DOHH2 (cell line): ENCODE measurements at regions not wholly inside any gene's neighbourhood (a gene's known extent, or its start where the extent isn't known, plus 50 kb on each side); places are given as distances from the start of the nearest gene placed in this dataset.

Experiments
- EZH2phosphoT487 ChIP-seq: fragments of 200-600 bp; sonication (generic); IDR thresholded peaks from 2 replicates; pipeline ENCODE4 v1.6.1; 2017; ENCODE audit warnings: borderline replicate concordance, mild to moderate bottlenecking, antibody characterized with exemption, low read length, moderate library complexity, mixed read lengths
- TF ChIP-seq, protein P1 (sequence below): fragments of 200-600 bp; sonication (generic); IDR thresholded peaks from one replicate; pipeline ENCODE4 v1.5.1; 2014; ENCODE audit warnings: antibody characterized with exemption, mild to moderate bottlenecking, low read depth, low read length; ENCODE audit not compliant: poor library complexity, severe bottlenecking

DNA sequence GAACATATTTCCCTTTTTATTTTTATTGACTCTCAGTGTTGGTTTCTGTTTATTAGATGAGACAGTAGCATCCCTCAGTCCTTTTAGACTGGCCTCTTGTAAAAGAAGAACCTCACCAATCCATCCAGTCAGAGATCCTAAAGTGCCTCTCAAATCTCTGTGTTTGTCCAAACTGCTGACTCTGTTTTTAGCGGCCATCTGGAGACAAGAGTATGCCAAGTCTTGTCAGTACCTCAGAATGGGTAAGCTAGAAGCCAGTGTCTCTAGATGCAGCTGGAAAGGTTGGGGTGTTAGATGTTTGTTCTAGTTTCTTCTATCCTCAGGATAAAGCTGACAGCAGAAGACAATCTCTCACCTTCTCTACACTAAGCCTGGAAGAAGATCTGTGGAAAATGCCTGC lies 537.7 kb upstream of the ZNF385D start:
- TF ChIP-seq, protein P1, sequence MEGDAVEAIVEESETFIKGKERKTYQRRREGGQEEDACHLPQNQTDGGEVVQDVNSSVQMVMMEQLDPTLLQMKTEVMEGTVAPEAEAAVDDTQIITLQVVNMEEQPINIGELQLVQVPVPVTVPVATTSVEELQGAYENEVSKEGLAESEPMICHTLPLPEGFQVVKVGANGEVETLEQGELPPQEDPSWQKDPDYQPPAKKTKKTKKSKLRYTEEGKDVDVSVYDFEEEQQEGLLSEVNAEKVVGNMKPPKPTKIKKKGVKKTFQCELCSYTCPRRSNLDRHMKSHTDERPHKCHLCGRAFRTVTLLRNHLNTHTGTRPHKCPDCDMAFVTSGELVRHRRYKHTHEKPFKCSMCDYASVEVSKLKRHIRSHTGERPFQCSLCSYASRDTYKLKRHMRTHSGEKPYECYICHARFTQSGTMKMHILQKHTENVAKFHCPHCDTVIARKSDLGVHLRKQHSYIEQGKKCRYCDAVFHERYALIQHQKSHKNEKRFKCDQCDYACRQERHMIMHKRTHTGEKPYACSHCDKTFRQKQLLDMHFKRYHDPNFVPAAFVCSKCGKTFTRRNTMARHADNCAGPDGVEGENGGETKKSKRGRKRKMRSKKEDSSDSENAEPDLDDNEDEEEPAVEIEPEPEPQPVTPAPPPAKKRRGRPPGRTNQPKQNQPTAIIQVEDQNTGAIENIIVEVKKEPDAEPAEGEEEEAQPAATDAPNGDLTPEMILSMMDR = no peak
- TF ChIP-seq EZH2phosphoT487 = no peak
